HepG2 (cell line): ENCODE measurements at regions not wholly inside any gene's neighbourhood (a gene's known extent, or its start where the extent isn't known, plus 50 kb on each side); places are given as distances from the start of the nearest gene placed in this dataset.
"Not testable (repeated sequence)": the region's sequence is repeated elsewhere in the genome, so short reads cannot be mapped to it uniquely, and the experiment has no call there.

Experiments used
- ATAC-seq: fragments of 200-7000 bp; cut with Tn5 transposase; 3 replicates; pipeline ENCODE4 v1.9.1; 2020; ENCODE audit warnings: mild to moderate bottlenecking, moderate library complexity
- BruUV-seq: library from RNA; stranded (reverse); fragments of 400-500 nt; replicated peaks from 2 replicates; lab custom pipeline; 2021; lab: Mats Ljungman, UMichigan
- CTCF ChIA-PET: fragments of 300-600 bp; formaldehyde crosslinking; extraction: SDS; loops from one replicate; lab custom pipeline; 2021; ENCODE audit warnings: low total read pairs, inconsistent platforms, low intra/inter-chr PET ratio; lab: Yijun Ruan, JAX
- POLR2A ChIA-PET: fragments of 350-600 bp; sonication (Branson Sonifier 250); formaldehyde crosslinking; loops from one replicate; lab custom pipeline; 2020; ENCODE audit warnings: antibody characterized with exemption, inconsistent platforms; lab: Yijun Ruan, JAX
- DNase-seq: peaks from one replicate; pipeline ENCODE4 v3.0.0-alpha.2; 2015; ENCODE audit warnings: low spot score
- FAIRE-seq: peaks from 3 replicates; lab custom pipeline; 2011; peaks lifted over from hg19 to GRCh38; lab: Jason Lieb, UNC
- H2AFZ ChIP-seq: one replicate; pipeline ENCODE4 v1.6.1; 2011; ENCODE audit warnings: low read length, inconsistent platforms
- H3K27ac ChIP-seq: fragments of 300-600 bp; 3 replicates; pipeline ENCODE4 v1.8.0; 2011; ENCODE audit warnings: mixed run types, mild to moderate bottlenecking, mixed read lengths, low read length, inconsistent platforms; ENCODE audit not compliant: insufficient read depth; ENCODE audit errors: extremely low read length
- H3K27me3 ChIP-seq, 2 experiments: fragments of 200-600 bp in 1 of 2; 2 replicates in 1 of 2; 3 replicates in 1 of 2; pipeline versions ENCODE4 v1.6.0 to v1.8.0; 2011; ENCODE audit warnings: low read length in 2 of 2, mild to moderate bottlenecking in 2 of 2, moderate library complexity in 2 of 2, inconsistent platforms in 1 of 2; ENCODE audit not compliant: insufficient read depth in 2 of 2, control insufficient read depth in 1 of 2
- H3K36me3 ChIP-seq, 2 experiments: fragments of 200-600 bp in 1 of 2; replicated peaks in 1 of 2; 2 replicates in 1 of 2; 3 replicates in 1 of 2; pipeline versions ENCODE4 v1.5.1 to v1.8.0; 2011; ENCODE audit warnings: low read length in 2 of 2, inconsistent platforms in 1 of 2; ENCODE audit not compliant: insufficient read depth in 2 of 2, control insufficient read depth in 1 of 2
- H3K4me1 ChIP-seq: 2 replicates; pipeline ENCODE4 v1.5.1; 2012; ENCODE audit warnings: low read length, inconsistent platforms; ENCODE audit not compliant: insufficient read depth
- H3K4me2 ChIP-seq: 2 replicates; pipeline ENCODE4 v1.6.0; 2011; ENCODE audit warnings: low read depth, low read length, inconsistent platforms
- H3K4me3 ChIP-seq, 3 experiments: fragments of 200-600 bp in 1 of 3; sonication (generic), shearing (Covaris generic) in 1 of 3; replicated peaks in 1 of 3; 2 replicates each; pipeline ENCODE4 v1.5.1; 2011 to 2016; ENCODE audit warnings: low read length in 3 of 3, inconsistent platforms in 2 of 3, low read depth in 2 of 3, mild to moderate bottlenecking in 2 of 3, control low read depth in 1 of 3, mixed read lengths in 1 of 3; ENCODE audit not compliant: insufficient read depth in 1 of 3
- H3K79me2 ChIP-seq: one replicate; pipeline ENCODE4 v1.6.1; 2011; ENCODE audit warnings: low read length, inconsistent platforms; ENCODE audit not compliant: insufficient read depth
- H3K9ac ChIP-seq: 2 replicates; pipeline ENCODE4 v1.6.0; 2011; ENCODE audit warnings: mild to moderate bottlenecking, low read depth, low read length, inconsistent platforms; ENCODE audit not compliant: insufficient read depth
- H3K9me3 ChIP-seq: 2 replicates; pipeline ENCODE4 v1.5.1; 2012; ENCODE audit warnings: mild to moderate bottlenecking, low read length
- H4K20me1 ChIP-seq: 2 replicates; pipeline ENCODE4 v1.6.0; 2011; ENCODE audit warnings: inconsistent platforms, mild to moderate bottlenecking, low read length, moderate library complexity; ENCODE audit not compliant: insufficient read depth
- BORCS8-MEF2B ChIP-seq: sonication (generic); formaldehyde crosslinking; IDR thresholded peaks from 2 replicates; pipeline ENCODE4 v1.8.0; 2022; ENCODE audit warnings: mild to moderate bottlenecking, missing genetic modification reagents
- LCORL ChIP-seq, 2 experiments: fragments of 450-650 bp in 1 of 2; sonication (generic) in 1 of 2; formaldehyde crosslinking in 1 of 2; IDR thresholded peaks; 2 replicates each; pipeline versions ENCODE4 v1.5.0 to v1.6.1; 2017 to 2020; ENCODE audit warnings: antibody characterized with exemption in 1 of 2, missing genetic modification reagents in 1 of 2
- MAF1 ChIP-seq: sonication (generic); formaldehyde crosslinking; IDR thresholded peaks from 2 replicates; pipeline ENCODE4 v1.5.0; 2020; ENCODE audit warnings: missing genetic modification reagents, borderline replicate concordance
- MBNL3 ChIP-seq: fragments of 250-450 bp; sonication (Bioruptor Pico); conservative IDR thresholded peaks from 2 replicates; pipeline ENCODE4 v1.8.0; 2022; ENCODE audit warnings: mild to moderate bottlenecking, inconsistent platforms
- SPEN ChIP-seq: sonication (generic); formaldehyde crosslinking; IDR thresholded peaks from 2 replicates; pipeline ENCODE4 v1.5.1; 2020; ENCODE audit warnings: low read depth, mild to moderate bottlenecking, missing genetic modification reagents
- ZFP36L2 ChIP-seq: sonication (generic); formaldehyde crosslinking; IDR thresholded peaks from 2 replicates; pipeline ENCODE4 v1.4.0; 2020; ENCODE audit warnings: missing genetic modification reagents
- ZNF235 ChIP-seq: sonication (generic); formaldehyde crosslinking; IDR thresholded peaks from 2 replicates; pipeline ENCODE4 v1.8.1; 2023; ENCODE audit warnings: mild to moderate bottlenecking, missing genetic modification reagents, borderline replicate concordance
- ZNF337 ChIP-seq: sonication (generic); formaldehyde crosslinking; IDR thresholded peaks from 2 replicates; pipeline ENCODE4 v1.5.1; 2020; ENCODE audit warnings: missing genetic modification reagents, low read depth, mild to moderate bottlenecking, borderline replicate concordance
- ZNF430 ChIP-seq: sonication (generic); formaldehyde crosslinking; IDR thresholded peaks from 2 replicates; pipeline ENCODE4 v1.9.0; 2021; ENCODE audit warnings: mild to moderate bottlenecking, missing genetic modification reagents
- ZNF564 ChIP-seq: sonication (generic); formaldehyde crosslinking; IDR thresholded peaks from 2 replicates; pipeline ENCODE4 v1.8.1; 2023; ENCODE audit warnings: mild to moderate bottlenecking, missing genetic modification reagents
- ZNF567 ChIP-seq: sonication (generic); formaldehyde crosslinking; IDR thresholded peaks from 2 replicates; pipeline ENCODE4 v1.8.1; 2023; ENCODE audit warnings: mild to moderate bottlenecking, missing genetic modification reagents, borderline replicate concordance
- ZNF746 ChIP-seq: sonication (generic); formaldehyde crosslinking; IDR thresholded peaks from 2 replicates; pipeline ENCODE4 v1.8.0; 2022; ENCODE audit warnings: mild to moderate bottlenecking, missing genetic modification reagents
- WGBS: methylation state at CpG from one replicate; pipeline ENCODE4 v1.1.6; 2017; ENCODE audit warnings: low lambda C conversion rate; 5-methylcytosine and 5-hydroxymethylcytosine counted together
- in situ Hi-C: cut with HindIII; loops from 2 replicates; pipeline ENCODE4 v1.10.0; 2017; ENCODE audit warnings: low pct_unique_long_range_greater_than_20kb; ENCODE audit not compliant: extremely low pct_ligation_motif_present
- intact Hi-C: fragments of 100-400 bp; cut with micrococcal nuclease; formaldehyde crosslinking; loops from one replicate; pipeline ENCODE4 v1.10.0; 2022; ENCODE audit not compliant: unreplicated experiment

DNA sequence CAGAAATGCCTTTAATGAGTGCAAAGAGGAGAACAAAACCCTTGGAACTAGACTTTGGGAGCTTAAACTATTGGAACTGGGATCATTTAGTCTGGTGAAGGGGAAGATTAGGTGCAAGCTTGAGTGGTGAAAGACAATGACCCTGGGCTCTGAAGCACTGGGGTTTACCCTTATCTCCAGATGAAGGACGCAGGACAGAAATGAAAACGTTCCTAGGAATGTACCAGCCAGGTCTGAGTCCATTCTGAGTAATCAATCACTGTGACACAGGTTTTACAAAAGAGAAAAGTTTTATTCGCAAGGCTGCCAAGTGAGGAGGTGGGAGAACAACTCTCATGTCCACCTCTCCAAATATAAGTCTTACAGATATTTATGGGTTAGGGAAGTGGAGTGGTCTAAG, 249.1 kb downstream of the LRIG3 start:
- no peak for TF ChIP-seq BORCS8-MEF2B
- no peak for TF ChIP-seq LCORL (IDR thresholded peaks at IDR 0.05)
- TF ChIP-seq LCORL (CRISPR knock-in tag; IDR thresholded peaks at IDR 0.05), result no peak
- no peak for TF ChIP-seq ZNF746 (CRISPR knock-in tag)
- TF ChIP-seq ZNF567 (CRISPR knock-in tag), result no peak
- no peak for TF ChIP-seq MBNL3 (CRISPR knock-in tag)
- no peak for TF ChIP-seq ZNF564 (CRISPR knock-in tag)
- no peak for TF ChIP-seq MAF1
- no peak for TF ChIP-seq ZNF235 (CRISPR knock-in tag)
- Histone ChIP-seq H3K9me3 (no peaks in the 10 kb centered on the region), H3K27me3 (no peaks in the 10 kb centered on the region), H3K79me2 (no peaks in the 10 kb centered on the region), H3K4me3 (no peak overlapping the region), H2AFZ (no peak overlapping the region), H4K20me1 (no peaks in the 10 kb centered on the region), H3K4me1 (no peaks in the 10 kb centered on the region), H3K36me3 (no peaks in the 10 kb centered on the region), H3K4me2 (no peak overlapping the region), H3K27ac (no peak overlapping the region), H3K9ac (no peak overlapping the region)
- ChIA-PET POLR2A (no interaction called here), CTCF (no interaction called here)
- ATAC-seq (no peak), FAIRE-seq (no peak), DNase-seq (no peak)
- no TSS peak for BruUV-seq
- intact Hi-C loops, result no loop called here
- 12% methylated on average over 3 of the region's 3 CpGs for WGBS
- in situ Hi-C loops, result no loop called here

GRCh38 chr12:58673021-58673420, 247.3 kb downstream of the LRIG3 start:
- in situ Hi-C loops, result no loop called here
- ATAC-seq, result no peak

DNA sequence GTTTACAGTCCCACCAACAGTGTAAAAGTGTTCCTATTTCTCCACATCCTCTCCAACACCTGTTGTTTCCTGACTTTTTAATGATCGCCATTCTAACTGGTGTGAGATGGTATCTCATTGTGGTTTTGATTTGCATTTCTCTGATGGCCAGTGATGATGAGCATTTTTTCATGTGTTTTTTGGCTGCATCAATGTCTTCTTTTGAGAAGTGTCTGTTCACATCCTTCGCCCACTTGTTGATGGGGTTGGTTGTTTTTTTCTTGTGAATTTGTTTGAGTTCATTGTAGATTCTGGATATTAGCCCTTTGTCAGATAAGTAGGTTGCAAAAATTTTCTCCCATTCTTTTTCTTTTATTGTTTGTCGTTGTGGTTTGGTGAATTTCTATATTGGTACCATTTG, 242.5 kb downstream of the LRIG3 start:
- in situ Hi-C loops, result not testable (repeated sequence)

More at GRCh38 chr12:58673021-58673420, 247.3 kb downstream of the LRIG3 start:
- no peak overlapping the region for H3K4me3 ChIP-seq
- H3K4me1 ChIP-seq, result no peaks in the 10 kb centered on the region
- no peaks in the 10 kb centered on the region for H4K20me1 ChIP-seq
- no peak overlapping the region for H3K27ac ChIP-seq
- no TSS peak for BruUV-seq
- no peaks in the 10 kb centered on the region for H3K36me3 ChIP-seq
- CTCF ChIA-PET, result no interaction called here
- H3K79me2 ChIP-seq, result no peaks in the 10 kb centered on the region
- intact Hi-C loops, result no loop called here
- H3K9ac ChIP-seq, result no peak overlapping the region
- peaks cover under 1% of the 10 kb centered on the region; the same call in 1 of the 2 replicates for H3K9me3 ChIP-seq
- H3K27me3 ChIP-seq, result no peaks in the 10 kb centered on the region
- H3K4me2 ChIP-seq, result no peak overlapping the region
- POLR2A ChIA-PET, result no interaction called here
- H2AFZ ChIP-seq, result no peak overlapping the region
- no peak for FAIRE-seq
- TF ChIP-seq ZNF430 (CRISPR knock-in tag) (no peak), ZNF337 (CRISPR knock-in tag) (no peak), ZFP36L2 (no peak), SPEN (CRISPR knock-in tag) (no peak)
- no peak for DNase-seq

More for the DNA sequence above, 242.5 kb downstream of the LRIG3 start:
- H3K36me3 ChIP-seq, H3K79me2 ChIP-seq, CTCF ChIA-PET, H3K4me1 ChIP-seq, H3K4me3 ChIP-seq, H4K20me1 ChIP-seq, FAIRE-seq, DNase-seq, H3K9ac ChIP-seq, ATAC-seq, H2AFZ ChIP-seq, H3K4me2 ChIP-seq, H3K27ac ChIP-seq, BruUV-seq, H3K27me3 ChIP-seq, POLR2A ChIA-PET, intact Hi-C loops: not testable (repeated sequence)
- 51% methylated on average over 3 of the region's 3 CpGs for WGBS
- peaks cover 20% of the 10 kb centered on the region for H3K9me3 ChIP-seq
